ENCODE measurements at regions not wholly inside any gene's neighbourhood (a gene's known extent, or its start where the extent isn't known, plus 50 kb on each side); places are given as distances from the start of the nearest gene placed in this dataset.
A peak's percentile ranks its signal among the peaks of the same experiment; 100 is the strongest.

- DNase-seq (ENCODE audit: low read depth): no peak
These were observed 53.3 kb upstream of the SLIT3 start for GRCh38 chr5:169354263-169354662.

GRCh38 chr5:169352901-169353300, 52.0 kb upstream of the SLIT3 start:
- DNase-seq (ENCODE audit: low read depth): no peak

- DNase-seq (ENCODE audit: low read depth): no peak
These were observed 50.8 kb upstream of the SLIT3 start for GRCh38 chr5:169351721-169352120.

- peak; percentile 93 for DNase-seq (ENCODE audit: low read depth)
These were observed 49.9 kb upstream of the SLIT3 start for GRCh38 chr5:169350759-169351240.

Measured in HS-27A (cell line).